Hepatocyte (in vitro differentiated cells): ENCODE measurements at regions not wholly inside any gene's neighbourhood (a gene's known extent, or its start where the extent isn't known, plus 50 kb on each side); places are given as distances from the start of the nearest gene placed in this dataset.

Experiments
- CTCF ChIP-seq: fragments of 200-600 bp; sonication (generic); IDR thresholded peaks from 2 replicates; pipeline ENCODE4 v1.5.1; 2016; ENCODE audit warnings: antibody characterized with exemption, mild to moderate bottlenecking; ENCODE audit not compliant: poor library complexity
- EZH2 ChIP-seq: fragments of 200-600 bp; sonication (generic); IDR thresholded peaks from 2 replicates; pipeline ENCODE4 v1.6.1; 2016; ENCODE audit warnings: antibody characterized with exemption, mild to moderate bottlenecking, borderline replicate concordance
- EZH2phosphoT487 ChIP-seq: fragments of 200-600 bp; sonication (generic); IDR thresholded peaks from one replicate; pipeline ENCODE4 v1.6.1; 2018; ENCODE audit warnings: antibody characterized with exemption, mild to moderate bottlenecking, low read depth, moderate library complexity; ENCODE audit not compliant: unreplicated experiment, severe bottlenecking

DNA sequence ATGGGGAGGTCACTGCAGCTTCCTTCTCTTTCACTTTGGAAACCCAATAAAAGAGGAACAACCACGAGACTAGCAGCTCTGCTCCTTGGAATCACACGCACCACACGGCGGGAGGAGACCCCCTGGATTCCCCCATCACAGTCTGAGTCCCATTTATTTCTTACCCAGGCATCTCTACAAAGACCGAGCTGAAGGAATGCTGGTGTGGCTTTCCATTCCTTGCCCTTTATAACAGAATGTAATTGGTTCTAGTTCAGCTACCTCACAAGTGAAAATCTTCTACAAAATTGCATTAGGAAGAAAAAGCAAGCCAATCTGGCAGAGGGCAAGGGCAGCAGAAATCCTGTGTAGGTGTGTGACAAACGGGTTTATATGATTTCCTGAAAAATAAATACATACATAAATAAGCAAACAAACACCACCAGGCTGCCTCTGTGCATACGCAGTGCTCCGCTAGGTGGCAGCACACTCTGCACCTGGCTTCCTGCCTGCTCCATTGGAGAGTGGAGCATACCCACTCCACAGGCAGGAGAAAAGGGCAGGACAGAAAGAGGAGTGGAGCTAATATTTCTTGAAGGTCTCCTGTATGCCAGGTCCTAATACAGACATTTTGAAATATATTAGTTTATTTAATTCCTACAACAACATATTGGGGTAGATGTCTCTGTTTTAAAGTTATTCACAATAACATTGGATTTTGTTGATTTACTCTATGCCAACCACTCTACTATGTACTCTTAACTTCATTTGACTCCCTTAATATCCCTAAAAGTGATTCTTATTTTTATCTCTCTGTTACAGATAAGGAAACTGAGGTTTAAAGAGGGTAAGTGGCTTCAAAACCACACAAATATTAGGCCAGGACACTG, 673.1 kb downstream of the KCNA4 start:
- peak; percentile 85 for TF ChIP-seq CTCF
- TF ChIP-seq EZH2, result no peak
- no peak for TF ChIP-seq EZH2phosphoT487
